CD4-positive, alpha-beta T cell treated with Interleukin-6 for 4 hours (primary cell): ENCODE measurements at regions not wholly inside any gene's neighbourhood (a gene's known extent, or its start where the extent isn't known, plus 50 kb on each side); places are given as distances from the start of the nearest gene placed in this dataset.
A peak's percentile ranks its signal among the peaks of the same experiment; 100 is the strongest.

ENCODE experiments used
- DNase-seq: peaks from one replicate; pipeline ENCODE4 v3.0.0-alpha.2; 2020; ENCODE audit warnings: mixed read lengths

DNA sequence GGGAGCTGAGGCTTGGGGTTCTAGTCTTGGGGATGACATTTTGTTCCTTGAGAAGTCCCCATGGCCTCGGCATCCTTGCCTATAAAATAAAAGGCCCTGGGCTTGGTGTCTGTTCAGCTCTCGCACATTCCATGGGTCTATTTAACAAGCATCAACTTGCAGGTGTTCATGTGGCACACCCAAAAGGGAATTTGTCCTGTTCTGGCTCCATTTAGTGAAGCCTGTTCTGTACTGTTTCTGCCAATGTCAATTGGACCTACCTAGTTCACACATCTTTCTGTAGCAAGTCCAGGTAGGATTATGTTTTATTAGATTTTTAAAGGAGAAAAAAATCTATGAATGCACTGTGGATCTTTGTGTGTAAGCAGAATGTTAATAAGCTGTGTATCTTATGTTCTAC lies 262.0 kb downstream of the HIVEP2 start:
- no peak for DNase-seq

DNA sequence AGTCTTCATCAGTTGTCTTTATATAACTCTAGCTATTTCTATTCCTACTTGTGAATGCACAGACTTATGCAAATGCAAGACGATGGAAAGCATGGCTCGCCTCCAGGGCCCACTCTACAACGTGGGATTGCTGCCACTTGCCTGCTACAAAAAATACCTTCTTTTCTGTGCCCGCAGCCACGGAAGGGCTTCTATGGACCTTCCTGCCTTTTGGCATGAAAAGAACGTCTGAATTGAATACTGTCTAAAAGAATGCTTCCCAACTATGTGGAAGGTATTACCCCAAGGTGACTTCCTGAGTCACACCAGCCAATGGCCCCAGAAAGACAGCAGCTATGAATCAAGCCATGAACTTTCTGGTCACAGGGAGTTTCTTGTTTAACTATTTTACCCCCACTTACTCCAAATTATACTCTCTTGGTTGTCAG lies 261.2 kb downstream of the HIVEP2 start:
- no peak for DNase-seq

DNA sequence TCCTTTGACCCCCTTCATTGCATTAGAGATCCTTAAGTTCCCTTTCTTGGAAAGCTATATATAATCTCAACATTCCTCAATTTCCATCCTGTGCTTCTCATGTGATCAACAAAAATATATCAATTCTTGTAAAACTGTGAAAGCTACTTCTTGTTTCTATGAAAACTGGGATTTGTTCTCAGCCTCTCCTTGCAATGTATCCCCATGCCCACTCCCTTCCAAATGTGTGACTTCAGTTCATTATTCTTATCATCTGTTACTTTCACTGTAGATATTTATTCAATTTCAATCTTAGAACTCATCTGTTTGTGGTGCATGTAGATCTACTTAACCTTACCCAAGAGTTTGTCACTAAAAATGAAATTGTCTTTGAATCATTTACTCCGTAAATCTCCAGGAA lies 260.6 kb downstream of the HIVEP2 start:
- no peak for DNase-seq

- peak; percentile 59 for DNase-seq
Measured at GRCh38 chr6:142685852-142686506, 259.0 kb downstream of the HIVEP2 start.

- no peak for DNase-seq
Measured at GRCh38 chr6:142686507-142686887, 258.5 kb downstream of the HIVEP2 start.

- DNase-seq: peak; percentile 75
Measured at GRCh38 chr6:142692942-142693341, 252.0 kb downstream of the HIVEP2 start.

GRCh38 chr6:142693441-142693840 lies 251.5 kb downstream of the HIVEP2 start:
- no peak for DNase-seq

DNA sequence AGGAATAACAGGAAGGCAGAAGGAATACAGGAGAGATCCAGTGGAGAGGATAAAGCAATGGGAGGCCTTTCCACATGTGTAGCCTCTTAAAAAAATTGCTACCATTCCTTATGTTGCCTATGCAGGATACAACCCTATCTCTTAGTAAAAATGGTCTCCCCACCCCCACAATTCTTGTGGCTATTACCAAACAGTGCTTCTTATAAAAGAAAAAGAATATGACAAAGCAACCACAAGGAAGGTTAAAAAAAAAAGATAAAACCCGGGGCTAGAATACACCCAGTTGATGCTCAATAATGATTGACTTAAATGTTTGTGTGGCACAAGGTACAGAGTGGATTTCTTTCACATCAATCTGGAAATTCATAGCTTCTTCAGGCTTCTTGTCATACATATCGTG lies 250.9 kb downstream of the HIVEP2 start:
- DNase-seq: no peak

GRCh38 chr6:142695016-142695415 lies 250.0 kb downstream of the HIVEP2 start:
- no peak for DNase-seq

GRCh38 chr6:142696123-142697000 lies 248.6 kb downstream of the HIVEP2 start:
- DNase-seq: no peak

DNA sequence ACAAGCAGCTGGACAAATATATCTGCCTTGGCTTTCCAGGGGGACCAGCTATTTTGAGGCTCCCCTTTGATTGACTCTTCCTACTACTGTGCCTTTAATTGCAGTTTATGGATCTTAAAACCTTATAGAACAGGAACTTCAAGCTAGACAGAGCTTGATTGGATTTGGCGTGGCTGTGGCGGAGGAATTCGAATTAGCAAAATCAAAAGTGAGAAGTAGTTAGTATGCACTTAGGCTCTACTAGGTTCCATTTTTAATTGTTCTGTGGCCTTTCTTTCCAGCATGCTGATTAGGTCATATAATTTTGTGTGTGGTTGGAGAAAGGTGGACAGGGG lies 248.0 kb downstream of the HIVEP2 start:
- DNase-seq: no peak

DNA sequence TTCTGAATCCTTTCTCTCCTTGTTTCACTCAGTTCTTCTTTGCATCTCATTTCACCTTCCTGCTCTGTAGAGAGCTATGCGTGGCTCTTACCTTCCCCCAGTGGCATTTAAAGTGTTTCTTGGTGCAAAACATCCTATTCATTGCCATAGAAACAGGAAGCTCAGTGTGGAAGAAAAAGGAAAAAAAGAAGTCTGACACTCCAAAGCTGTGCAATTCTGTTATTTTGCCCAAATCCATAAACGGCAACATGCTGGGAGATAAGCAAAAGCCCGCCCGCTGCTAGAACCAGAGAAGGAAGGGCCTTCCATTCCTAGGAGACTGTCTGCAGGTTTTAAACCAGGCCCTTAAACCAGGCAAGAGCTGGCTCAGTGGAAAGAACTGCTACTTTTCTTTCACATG lies 247.1 kb downstream of the HIVEP2 start:
- no peak for DNase-seq

DNA sequence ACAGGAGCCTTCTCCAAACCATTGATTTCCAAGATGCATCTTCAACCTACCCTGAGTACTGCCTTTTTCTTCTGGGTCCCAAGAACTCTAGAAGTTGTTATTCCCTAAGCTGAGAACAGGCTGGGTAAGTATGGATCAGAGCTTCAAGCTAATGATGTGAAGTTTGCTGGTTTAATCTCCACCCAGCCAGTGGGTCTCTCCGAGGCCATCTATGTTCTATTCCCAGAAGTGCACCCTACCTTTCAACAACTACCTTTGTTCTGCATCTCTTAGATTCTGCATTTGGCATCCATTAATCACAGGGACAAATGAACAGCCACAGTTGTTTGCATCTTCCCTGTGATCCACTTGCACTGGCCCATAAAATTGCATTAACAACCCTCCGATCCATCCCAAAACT lies 246.2 kb downstream of the HIVEP2 start:
- DNase-seq: no peak

- DNase-seq: no peak
Measured at GRCh38 chr6:142699391-142699790, 245.6 kb downstream of the HIVEP2 start.

DNA sequence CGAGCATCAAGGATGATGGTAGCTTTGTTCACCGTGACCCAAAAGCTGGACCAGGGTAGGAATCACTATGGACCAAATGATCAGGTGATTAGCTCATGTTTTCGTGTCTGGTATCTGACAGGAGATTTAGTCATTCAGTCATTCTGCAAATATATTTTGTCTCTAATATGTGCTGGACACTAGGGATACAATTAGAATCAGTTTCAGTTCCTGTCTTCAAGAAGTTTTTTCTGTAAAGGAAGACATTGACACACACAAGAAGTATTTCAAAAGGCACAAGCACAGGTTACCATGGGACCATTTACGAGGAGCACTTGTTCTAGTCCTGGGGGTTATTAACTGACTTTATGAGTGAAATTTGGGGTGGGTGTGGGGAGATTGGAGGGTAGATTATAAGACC lies 244.9 kb downstream of the HIVEP2 start:
- DNase-seq: no peak

GRCh38 chr6:142700671-142701312 lies 244.2 kb downstream of the HIVEP2 start:
- no peak for DNase-seq
